Loucy (cell line): ENCODE measurements at regions not wholly inside any gene's neighbourhood (a gene's known extent, or its start where the extent isn't known, plus 50 kb on each side); places are given as distances from the start of the nearest gene placed in this dataset.

Experiments
- H2AFZ ChIP-seq: fragments of 200-600 bp; sonication (generic); 2 replicates; pipeline ENCODE4 v1.6.0; 2016; ENCODE audit warnings: antibody characterized with exemption, mild to moderate bottlenecking, low read length, moderate library complexity
- H3F3A ChIP-seq: fragments of 200-600 bp; 2 replicates; pipeline ENCODE4 v1.6.0; 2016; ENCODE audit warnings: antibody characterized with exemption, low read depth, mild to moderate bottlenecking
- H3K27me3 ChIP-seq: fragments of 200-600 bp; sonication (generic); 2 replicates; pipeline ENCODE4 v1.6.1; 2014; ENCODE audit warnings: low read length, mild to moderate bottlenecking; ENCODE audit not compliant: insufficient read depth, poor library complexity, severe bottlenecking
- H3K36me3 ChIP-seq: fragments of 200-600 bp; sonication (generic); 2 replicates; pipeline ENCODE4 v1.6.1; 2016; ENCODE audit warnings: low read length; ENCODE audit not compliant: insufficient read depth
- H3K4me1 ChIP-seq: fragments of 200-600 bp; sonication (generic); 2 replicates; pipeline ENCODE4 v1.5.1; 2014; ENCODE audit warnings: low read length, mild to moderate bottlenecking; ENCODE audit not compliant: insufficient read depth, poor library complexity, severe bottlenecking
- H3K4me2 ChIP-seq: fragments of 200-600 bp; sonication (generic); 2 replicates; pipeline ENCODE4 v1.6.0; 2014; ENCODE audit warnings: antibody characterized with exemption, low read length, low read depth, mild to moderate bottlenecking; ENCODE audit not compliant: poor library complexity, severe bottlenecking
- H3K4me3 ChIP-seq: fragments of 200-600 bp; sonication (generic); 2 replicates; pipeline ENCODE4 v1.5.1; 2014; ENCODE audit warnings: low read length, mild to moderate bottlenecking, mixed read lengths; ENCODE audit not compliant: poor library complexity, severe bottlenecking
- H3K79me2 ChIP-seq: fragments of 200-600 bp; sonication (generic); 2 replicates; pipeline ENCODE4 v1.6.1; 2014; ENCODE audit warnings: low read length; ENCODE audit not compliant: insufficient read depth
- H3K9ac ChIP-seq: fragments of 200-600 bp; sonication (generic); 2 replicates; pipeline ENCODE4 v1.6.0; 2014; ENCODE audit warnings: mild to moderate bottlenecking, low read depth, low read length, moderate library complexity; ENCODE audit not compliant: poor library complexity, severe bottlenecking
- H3K9me2 ChIP-seq: fragments of 200-600 bp; sonication (generic); replicated peaks from 2 replicates; pipeline ENCODE4 v1.6.1; 2016; ENCODE audit warnings: low read depth, low read length, mixed read lengths
- H3K9me3 ChIP-seq: fragments of 200-600 bp; sonication (generic); 2 replicates; pipeline ENCODE4 v1.6.1; 2014; ENCODE audit warnings: mild to moderate bottlenecking, antibody characterized with exemption, low read length, low read depth; ENCODE audit not compliant: insufficient read depth
- H4K20me1 ChIP-seq: fragments of 200-600 bp; sonication (generic); 2 replicates; pipeline ENCODE4 v1.6.0; 2014; ENCODE audit warnings: antibody characterized with exemption, low read length, mild to moderate bottlenecking; ENCODE audit not compliant: insufficient read depth, poor library complexity, severe bottlenecking
- EZH2phosphoT487 ChIP-seq: fragments of 200-600 bp; IDR thresholded peaks from 2 replicates; pipeline ENCODE4 v1.6.1; 2018; ENCODE audit warnings: antibody characterized with exemption, mild to moderate bottlenecking, moderate library complexity, borderline replicate concordance
- TF ChIP-seq, protein P1 (sequence below): fragments of 200-600 bp; sonication (generic); conservative IDR thresholded peaks from 2 replicates; pipeline ENCODE4 v1.5.1; 2014; ENCODE audit warnings: mild to moderate bottlenecking, antibody characterized with exemption, low read length

DNA sequence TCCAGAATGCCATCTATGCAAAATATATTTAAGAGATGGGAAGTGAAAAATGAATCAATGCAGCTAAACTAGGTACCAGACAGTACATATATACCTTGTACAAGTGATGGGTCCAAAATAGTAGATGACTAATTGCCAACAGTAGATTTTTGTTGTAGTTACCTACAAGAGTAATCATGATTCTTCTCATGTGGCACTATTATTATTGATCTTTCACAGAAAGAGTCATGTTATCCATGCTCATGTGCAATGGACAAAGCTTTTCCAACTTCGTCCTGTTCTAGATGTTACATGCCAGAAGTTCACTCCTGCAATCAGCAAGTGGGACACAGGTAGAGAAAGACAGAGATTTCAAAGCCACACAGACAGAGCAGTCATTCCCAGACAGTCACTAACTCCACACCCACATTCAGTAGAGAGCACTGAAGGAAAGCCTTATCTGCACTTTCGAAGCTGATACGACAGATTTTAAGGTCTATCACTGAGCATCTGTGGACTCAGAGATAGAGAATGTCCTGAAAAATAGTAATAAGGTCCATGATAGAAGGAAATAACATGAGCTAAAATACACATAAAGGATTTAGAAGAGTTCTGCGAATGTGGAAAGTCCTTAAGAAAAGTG lies 101.6 kb upstream of the ITPRID2 start:
- Histone ChIP-seq H3F3A (peaks cover 10% of the 10 kb centered on the region), H4K20me1 (no peaks in the 10 kb centered on the region), H3K4me2 (peak overlapping the region; percentile 82), H3K9me2 (no peaks in the 10 kb centered on the region), H3K9me3 (peaks cover 13% of the 10 kb centered on the region), H3K4me1 (peaks cover 67% of the 10 kb centered on the region), H2AFZ (peak overlapping the region; percentile 21; the same call in 1 of the 2 replicates), H3K27me3 (no peaks in the 10 kb centered on the region), H3K79me2 (no peaks in the 10 kb centered on the region), H3K9ac (peak overlapping the region; percentile 84), H3K36me3 (no peaks in the 10 kb centered on the region), H3K4me3 (peak overlapping the region; percentile 68)
- TF ChIP-seq, protein P1, sequence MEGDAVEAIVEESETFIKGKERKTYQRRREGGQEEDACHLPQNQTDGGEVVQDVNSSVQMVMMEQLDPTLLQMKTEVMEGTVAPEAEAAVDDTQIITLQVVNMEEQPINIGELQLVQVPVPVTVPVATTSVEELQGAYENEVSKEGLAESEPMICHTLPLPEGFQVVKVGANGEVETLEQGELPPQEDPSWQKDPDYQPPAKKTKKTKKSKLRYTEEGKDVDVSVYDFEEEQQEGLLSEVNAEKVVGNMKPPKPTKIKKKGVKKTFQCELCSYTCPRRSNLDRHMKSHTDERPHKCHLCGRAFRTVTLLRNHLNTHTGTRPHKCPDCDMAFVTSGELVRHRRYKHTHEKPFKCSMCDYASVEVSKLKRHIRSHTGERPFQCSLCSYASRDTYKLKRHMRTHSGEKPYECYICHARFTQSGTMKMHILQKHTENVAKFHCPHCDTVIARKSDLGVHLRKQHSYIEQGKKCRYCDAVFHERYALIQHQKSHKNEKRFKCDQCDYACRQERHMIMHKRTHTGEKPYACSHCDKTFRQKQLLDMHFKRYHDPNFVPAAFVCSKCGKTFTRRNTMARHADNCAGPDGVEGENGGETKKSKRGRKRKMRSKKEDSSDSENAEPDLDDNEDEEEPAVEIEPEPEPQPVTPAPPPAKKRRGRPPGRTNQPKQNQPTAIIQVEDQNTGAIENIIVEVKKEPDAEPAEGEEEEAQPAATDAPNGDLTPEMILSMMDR: no peak
- no peak for TF ChIP-seq EZH2phosphoT487

DNA sequence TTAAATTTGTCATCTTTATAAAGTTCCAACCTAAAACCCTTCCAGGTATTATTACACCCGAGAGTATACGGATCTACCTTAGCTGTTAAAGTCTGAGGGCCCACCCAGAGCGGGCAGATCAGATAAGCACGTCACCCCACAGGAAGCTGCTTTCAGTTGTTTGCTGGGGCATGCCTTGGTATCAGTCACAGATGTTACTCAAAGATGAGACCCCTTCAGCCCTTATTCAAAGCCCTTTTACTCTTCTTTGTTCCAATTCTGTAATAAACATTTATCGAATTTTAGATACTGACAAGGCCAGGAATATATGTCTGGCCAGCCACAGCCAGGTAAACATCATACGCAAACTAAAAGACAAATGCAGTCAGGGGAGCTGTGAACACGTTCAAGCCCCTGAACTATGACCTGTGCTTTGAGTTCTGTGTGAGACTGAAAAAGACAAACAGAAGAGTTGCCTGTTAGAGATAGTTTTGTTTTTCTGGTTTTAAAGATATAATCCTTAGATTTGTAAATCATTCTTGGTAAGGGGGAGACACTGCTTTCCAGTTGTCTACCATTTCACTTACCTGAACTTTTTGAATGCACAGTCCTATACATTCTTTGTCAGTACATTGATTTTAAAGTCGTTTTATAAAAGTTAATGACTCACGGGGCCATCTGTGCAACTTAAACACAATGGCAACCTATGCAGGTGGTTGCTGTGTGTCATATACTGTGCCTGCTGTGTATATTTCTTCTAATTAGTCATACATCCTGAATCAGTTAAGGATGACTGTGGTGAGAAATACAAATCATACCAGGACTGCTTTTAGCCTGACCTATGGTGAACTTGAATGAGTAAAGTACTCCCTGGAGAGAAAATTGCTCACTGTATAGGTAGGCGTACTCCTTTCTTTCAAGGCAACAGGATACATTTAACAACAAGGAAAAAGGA lies 100.5 kb upstream of the ITPRID2 start:
- peaks cover 10% of the 10 kb centered on the region for H3F3A ChIP-seq
- peak overlapping the region; percentile 82 for H3K4me2 ChIP-seq
- H3K4me1 ChIP-seq: peaks cover 63% of the 10 kb centered on the region
- peak overlapping the region; percentile 21; the same call in 1 of the 2 replicates for H2AFZ ChIP-seq
- no peaks in the 10 kb centered on the region for H4K20me1 ChIP-seq
- no peaks in the 10 kb centered on the region for H3K79me2 ChIP-seq
- H3K27me3 ChIP-seq: no peaks in the 10 kb centered on the region
- H3K9me2 ChIP-seq: no peaks in the 10 kb centered on the region
- peak overlapping the region; percentile 84 for H3K9ac ChIP-seq
- TF ChIP-seq, protein P1: no peak
- no peak for TF ChIP-seq EZH2phosphoT487
- H3K4me3 ChIP-seq: peak overlapping the region; percentile 68
- H3K36me3 ChIP-seq: no peaks in the 10 kb centered on the region
- peaks cover 13% of the 10 kb centered on the region for H3K9me3 ChIP-seq

GRCh38 chr2:181792906-181793305 lies 98.6 kb upstream of the ITPRID2 start:
- H3K4me1 ChIP-seq: peaks cover 48% of the 10 kb centered on the region
- no peak overlapping the region for H2AFZ ChIP-seq
- peaks cover 10% of the 10 kb centered on the region for H3F3A ChIP-seq
- no peak overlapping the region for H3K4me3 ChIP-seq
- H3K9me2 ChIP-seq: no peaks in the 10 kb centered on the region
- no peaks in the 10 kb centered on the region for H4K20me1 ChIP-seq
- H3K9ac ChIP-seq: no peak overlapping the region
- no peak overlapping the region for H3K4me2 ChIP-seq
- no peaks in the 10 kb centered on the region for H3K27me3 ChIP-seq
- no peaks in the 10 kb centered on the region for H3K79me2 ChIP-seq
- peaks cover 13% of the 10 kb centered on the region for H3K9me3 ChIP-seq
- TF ChIP-seq, protein P1: no peak
- no peak for TF ChIP-seq EZH2phosphoT487
- no peaks in the 10 kb centered on the region for H3K36me3 ChIP-seq
